Testis (tissue), 2 donors: ENCODE measurements at regions not wholly inside any gene's neighbourhood (a gene's known extent, or its start where the extent isn't known, plus 50 kb on each side); places are given as distances from the start of the nearest gene placed in this dataset.

Experiments
- DNase-seq: peaks from one replicate; pipeline ENCODE4 v3.0.0-alpha.2; 2019
- H3K27ac ChIP-seq, 2 donors: fragments of 200-600 bp; sonication (generic); one replicate each; pipeline ENCODE4 v1.5.1; 2019
- H3K27me3 ChIP-seq: fragments of 200-600 bp; sonication (generic); one replicate; pipeline ENCODE4 v1.5.1; 2019
- H3K36me3 ChIP-seq: fragments of 200-600 bp; sonication (generic); one replicate; pipeline ENCODE4 v1.5.1; 2017; ENCODE audit warnings: low read depth; ENCODE audit errors: missing control alignments
- H3K4me1 ChIP-seq: fragments of 200-600 bp; sonication (generic); one replicate; pipeline ENCODE4 v1.5.1; 2019
- H3K4me3 ChIP-seq, 2 donors: fragments of 200-600 bp; sonication (generic); one replicate each; pipeline ENCODE4 v1.5.1; 2017 to 2019
- H3K9me3 ChIP-seq: fragments of 200-600 bp; sonication (generic); one replicate; pipeline ENCODE4 v1.5.1; 2017
- CTCF ChIP-seq, 3 experiments: fragments of 450-650 bp in 2 of 3; fragments of 200-600 bp in 1 of 3; sonication (generic) in 1 of 3; IDR thresholded peaks; one replicate each; pipeline ENCODE4 v1.5.1; 2016 to 2019; ENCODE audit warnings: antibody characterized with exemption in 3 of 3, mild to moderate bottlenecking in 2 of 3, moderate library complexity in 1 of 3
- POLR2A ChIP-seq: fragments of 450-650 bp; IDR thresholded peaks from one replicate; pipeline ENCODE4 v1.6.1; 2017; ENCODE audit warnings: antibody characterized with exemption, mild to moderate bottlenecking, moderate library complexity
- WGBS, 2 donors: methylation state at CpG; one replicate each; pipeline ENCODE4 v1.1.5; 2018; 5-methylcytosine and 5-hydroxymethylcytosine counted together
- intact Hi-C: fragments of 100-400 bp; cut with DNase I; formaldehyde crosslinking; loops from one replicate; pipeline ENCODE4 v1.15.1; 2023; ENCODE audit warnings: low total_unique reads

- DNase-seq = no peak
- no peaks in the 10 kb centered on the region for H3K36me3 ChIP-seq
- H3K4me3 ChIP-seq = no peak overlapping the region
- intact Hi-C loops = no loop called here
- no peak overlapping the region for H3K27ac ChIP-seq
- no peaks in the 10 kb centered on the region for H3K27me3 ChIP-seq
- H3K4me1 ChIP-seq = no peaks in the 10 kb centered on the region
- 74 to 83% methylated on average over 4 of the region's 4 CpGs for WGBS, 2 donors
- H3K9me3 ChIP-seq = no peaks in the 10 kb centered on the region
- no peak for TF ChIP-seq POLR2A
- TF ChIP-seq CTCF (IDR thresholded peaks at IDR 0.05) = no peak
Observed at GRCh38 chr10:130921461-130921860, 390.1 kb downstream of the TCERG1L start.

GRCh38 chr10:130921911-130922440, 389.5 kb downstream of the TCERG1L start:
- no peaks in the 10 kb centered on the region for H3K9me3 ChIP-seq
- TF ChIP-seq POLR2A = no peak
- no peak for TF ChIP-seq CTCF (IDR thresholded peaks at IDR 0.05)
- no peaks in the 10 kb centered on the region for H3K36me3 ChIP-seq
- no peaks in the 10 kb centered on the region for H3K4me1 ChIP-seq
- WGBS, 2 donors = 91 to 92% methylated on average over 8 of the region's 8 CpGs
- H3K27ac ChIP-seq = no peak overlapping the region
- H3K4me3 ChIP-seq = no peak overlapping the region
- intact Hi-C loops = no loop called here
- no peaks in the 10 kb centered on the region for H3K27me3 ChIP-seq
- DNase-seq = no peak

- TF ChIP-seq POLR2A (no peak), CTCF (IDR thresholded peaks at IDR 0.05) (no peak)
- intact Hi-C loops = no loop called here
- DNase-seq = no peak
- Histone ChIP-seq H3K4me1 (no peaks in the 10 kb centered on the region), H3K27ac (no peak overlapping the region), H3K4me3 (no peak overlapping the region), H3K27me3 (no peaks in the 10 kb centered on the region), H3K36me3 (no peaks in the 10 kb centered on the region), H3K9me3 (no peaks in the 10 kb centered on the region)
- 56 to 69% methylated on average over 5 of the region's 5 CpGs for WGBS, 2 donors
Observed at GRCh38 chr10:130923596-130923995, 387.9 kb downstream of the TCERG1L start.

- Histone ChIP-seq H3K36me3 (no peaks in the 10 kb centered on the region), H3K4me1 (no peaks in the 10 kb centered on the region), H3K27me3 (no peaks in the 10 kb centered on the region), H3K9me3 (no peaks in the 10 kb centered on the region), H3K27ac (no peak overlapping the region), H3K4me3 (no peak overlapping the region)
- DNase-seq = peak; percentile 55
- WGBS, 2 donors = 20 to 21% methylated on average over 12 to 17 of the region's 17 CpGs
- no peak for TF ChIP-seq POLR2A
- TF ChIP-seq CTCF (IDR thresholded peaks at IDR 0.05) = no peak
- intact Hi-C loops = no loop called here
Observed at GRCh38 chr10:130924138-130924819, 387.2 kb downstream of the TCERG1L start.

GRCh38 chr10:130926442-130926841, 385.1 kb downstream of the TCERG1L start:
- no peak for DNase-seq
- Histone ChIP-seq H3K27ac (no peak overlapping the region), H3K4me1 (no peaks in the 10 kb centered on the region), H3K4me3 (no peak overlapping the region), H3K9me3 (no peaks in the 10 kb centered on the region), H3K36me3 (no peaks in the 10 kb centered on the region), H3K27me3 (no peaks in the 10 kb centered on the region)
- intact Hi-C loops = no loop called here
- TF ChIP-seq CTCF (IDR thresholded peaks at IDR 0.05) (no peak), POLR2A (no peak)
- WGBS, 2 donors = 94 to 100% methylated on average over 1 of the region's 1 CpG
